ENCODE measurements at regions not wholly inside any gene's neighbourhood (a gene's known extent, or its start where the extent isn't known, plus 50 kb on each side); places are given as distances from the start of the nearest gene placed in this dataset.
A peak's percentile ranks its signal among the peaks of the same experiment; 100 is the strongest.

DNA sequence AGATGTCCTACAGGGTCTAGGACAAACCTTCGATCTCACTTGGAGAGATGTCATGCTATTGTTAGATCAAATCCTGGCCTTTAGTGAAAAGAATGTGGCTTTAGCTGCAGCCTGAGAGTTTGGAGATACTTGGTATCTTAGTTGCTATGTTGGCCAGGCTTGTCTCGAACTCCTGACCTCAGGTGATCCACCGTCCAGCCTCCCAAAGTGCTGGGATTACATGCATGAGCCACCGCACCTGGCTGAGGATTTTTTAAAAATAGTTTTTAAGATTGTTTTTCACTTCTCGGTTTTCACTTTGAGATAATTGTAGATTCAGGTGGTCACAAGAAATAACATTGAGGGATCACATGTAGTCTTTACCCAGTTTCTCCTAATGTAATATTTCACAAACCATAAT lies 738.3 kb upstream of the POM121L12 start:
- Histone ChIP-seq H3K4me3 (ENCODE audit: low read depth, low read length) (no peak overlapping the region), H3K9me3 (ENCODE audit: control insufficient read depth, insufficient read depth, low read length) (no peaks in the 10 kb centered on the region), H3K36me3 (ENCODE audit: control insufficient read depth, insufficient read depth, low read length) (no peaks in the 10 kb centered on the region), H3K27ac (ENCODE audit: low read depth, low read length) (no peak overlapping the region), H3K27me3 (ENCODE audit: control insufficient read depth, insufficient read depth, low read length) (no peaks in the 10 kb centered on the region), H3K4me1 (ENCODE audit: control insufficient read depth, insufficient read depth, low read length) (no peaks in the 10 kb centered on the region)
- DNase-seq (ENCODE audit: low read depth in 4 of 6, low spot score in 6 of 6), result no peak
- WGBS (ENCODE audit: insufficient coverage), result 90% methylated on average over 3 of the region's 5 CpGs

DNA sequence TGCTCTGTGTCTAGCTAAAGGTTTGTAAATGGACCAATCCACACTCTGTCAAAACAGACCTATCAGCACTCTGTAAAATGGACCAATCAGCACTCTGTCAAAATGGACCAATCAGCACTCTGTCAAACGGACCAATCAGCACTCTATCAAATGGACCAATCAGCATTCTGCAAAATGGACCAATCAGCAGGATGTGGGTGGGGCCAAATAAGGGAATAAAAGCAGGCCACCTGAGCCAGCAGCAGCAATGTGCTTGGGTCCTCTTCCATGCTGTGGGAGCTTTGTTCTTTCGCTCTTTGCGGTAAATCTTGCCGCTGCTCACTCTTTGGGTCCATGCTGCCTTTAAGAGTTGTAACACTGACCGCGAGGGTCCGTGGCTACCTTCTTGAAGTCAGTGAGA lies 740.5 kb upstream of the POM121L12 start:
- Histone ChIP-seq H3K9me3 (ENCODE audit: control insufficient read depth, insufficient read depth, low read length) (no peaks in the 10 kb centered on the region), H3K4me3 (ENCODE audit: low read depth, low read length) (no peak overlapping the region), H3K27me3 (ENCODE audit: control insufficient read depth, insufficient read depth, low read length) (no peaks in the 10 kb centered on the region), H3K36me3 (ENCODE audit: control insufficient read depth, insufficient read depth, low read length) (no peaks in the 10 kb centered on the region), H3K4me1 (ENCODE audit: control insufficient read depth, insufficient read depth, low read length) (no peaks in the 10 kb centered on the region), H3K27ac (ENCODE audit: low read depth, low read length) (no peak overlapping the region)
- 99% methylated on average over 6 of the region's 7 CpGs for WGBS (ENCODE audit: insufficient coverage)
- DNase-seq (ENCODE audit: low read depth in 4 of 6, low spot score in 6 of 6), result no peak

DNA sequence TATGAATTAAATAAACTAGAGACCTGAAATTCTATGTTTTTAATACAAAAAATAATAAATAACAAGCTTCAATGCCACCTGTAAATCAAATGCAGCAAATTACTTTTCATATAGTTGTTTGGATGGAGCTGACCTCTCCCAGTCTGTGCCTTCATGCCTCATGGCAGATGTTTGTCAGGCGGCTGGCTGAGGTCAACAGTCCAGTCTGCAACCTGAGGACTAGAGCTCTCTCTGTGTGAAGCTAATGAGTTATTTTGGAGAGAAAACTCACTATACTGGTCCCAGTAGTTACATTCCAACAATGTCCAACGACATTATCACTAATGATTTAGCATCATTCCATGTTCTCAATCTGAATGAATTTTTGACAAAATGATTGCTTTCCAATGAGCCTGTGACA lies 746.2 kb upstream of the POM121L12 start:
- no peaks in the 10 kb centered on the region for H3K4me1 ChIP-seq (ENCODE audit: control insufficient read depth, insufficient read depth, low read length)

DNA sequence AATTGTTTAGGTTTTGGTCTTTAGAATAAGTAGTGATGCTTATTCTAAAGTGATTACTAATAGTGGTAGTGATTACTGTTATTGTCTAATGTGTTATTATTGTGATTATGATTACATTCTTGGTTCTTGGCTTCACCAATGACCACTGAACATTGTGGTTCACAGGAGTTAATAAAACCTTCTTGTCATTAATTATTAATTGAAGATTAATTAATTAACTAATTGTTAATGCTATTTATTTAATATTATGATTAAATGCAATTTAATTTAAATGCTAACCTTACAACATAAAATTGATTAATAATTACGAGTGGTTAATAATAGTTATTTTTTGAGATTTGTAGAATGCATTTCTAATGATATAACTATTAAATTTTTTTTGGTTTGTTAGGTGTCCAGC lies 747.7 kb upstream of the POM121L12 start:
- Histone ChIP-seq H3K4me3 (ENCODE audit: low read depth, low read length) (no peak overlapping the region), H3K27ac (ENCODE audit: low read depth, low read length) (no peak overlapping the region), H3K36me3 (ENCODE audit: control insufficient read depth, insufficient read depth, low read length) (no peaks in the 10 kb centered on the region), H3K9me3 (ENCODE audit: control insufficient read depth, insufficient read depth, low read length) (no peaks in the 10 kb centered on the region), H3K4me1 (ENCODE audit: control insufficient read depth, insufficient read depth, low read length) (no peaks in the 10 kb centered on the region), H3K27me3 (ENCODE audit: control insufficient read depth, insufficient read depth, low read length) (no peaks in the 10 kb centered on the region)
- WGBS (ENCODE audit: insufficient coverage), result no CpG with 5 or more reads among the region's 1 CpG
- no peak for DNase-seq (ENCODE audit: low read depth in 4 of 6, low spot score in 6 of 6)

More for the DNA sequence above, 746.2 kb upstream of the POM121L12 start:
- H3K36me3 ChIP-seq (ENCODE audit: control insufficient read depth, insufficient read depth, low read length), result no peaks in the 10 kb centered on the region
- H3K9me3 ChIP-seq (ENCODE audit: control insufficient read depth, insufficient read depth, low read length), result no peaks in the 10 kb centered on the region
- DNase-seq (ENCODE audit: low read depth in 4 of 6, low spot score in 6 of 6), result no peak
- no peaks in the 10 kb centered on the region for H3K27me3 ChIP-seq (ENCODE audit: control insufficient read depth, insufficient read depth, low read length)
- no peak overlapping the region for H3K4me3 ChIP-seq (ENCODE audit: low read depth, low read length)
- WGBS (ENCODE audit: insufficient coverage), result no CpG with 5 or more reads among the region's 2 CpGs
- H3K27ac ChIP-seq (ENCODE audit: low read depth, low read length), result no peak overlapping the region

DNA sequence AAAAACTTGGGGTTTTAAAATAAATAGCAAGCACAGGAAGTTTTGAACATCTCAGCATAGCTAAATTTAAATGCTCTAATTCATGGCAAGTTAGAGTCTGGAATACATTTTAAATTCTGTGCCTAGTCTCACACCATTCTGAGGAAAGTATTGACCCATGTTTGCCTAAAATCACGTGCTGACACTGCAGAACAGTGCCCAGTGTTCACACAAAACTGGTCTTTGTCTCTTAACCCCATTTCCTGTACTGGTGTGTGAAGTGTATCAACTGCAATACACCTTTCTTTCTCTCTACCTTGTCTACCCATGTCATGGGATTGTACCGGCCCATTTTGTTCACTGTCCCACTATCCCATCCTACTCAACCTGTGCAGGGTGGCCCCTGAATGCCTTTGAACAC lies 749.7 kb upstream of the POM121L12 start:
- no peaks in the 10 kb centered on the region for H3K36me3 ChIP-seq (ENCODE audit: control insufficient read depth, insufficient read depth, low read length)
- WGBS (ENCODE audit: insufficient coverage), result 63% methylated on average over 1 of the region's 2 CpGs
- H3K9me3 ChIP-seq (ENCODE audit: control insufficient read depth, insufficient read depth, low read length), result peaks cover 2% of the 10 kb centered on the region
- no peak overlapping the region for H3K4me3 ChIP-seq (ENCODE audit: low read depth, low read length)
- H3K4me1 ChIP-seq (ENCODE audit: control insufficient read depth, insufficient read depth, low read length), result no peaks in the 10 kb centered on the region
- H3K27me3 ChIP-seq (ENCODE audit: control insufficient read depth, insufficient read depth, low read length), result no peaks in the 10 kb centered on the region
- H3K27ac ChIP-seq (ENCODE audit: low read depth, low read length), result no peak overlapping the region
- DNase-seq (ENCODE audit: low read depth in 4 of 6, low spot score in 6 of 6), result no peak

DNA sequence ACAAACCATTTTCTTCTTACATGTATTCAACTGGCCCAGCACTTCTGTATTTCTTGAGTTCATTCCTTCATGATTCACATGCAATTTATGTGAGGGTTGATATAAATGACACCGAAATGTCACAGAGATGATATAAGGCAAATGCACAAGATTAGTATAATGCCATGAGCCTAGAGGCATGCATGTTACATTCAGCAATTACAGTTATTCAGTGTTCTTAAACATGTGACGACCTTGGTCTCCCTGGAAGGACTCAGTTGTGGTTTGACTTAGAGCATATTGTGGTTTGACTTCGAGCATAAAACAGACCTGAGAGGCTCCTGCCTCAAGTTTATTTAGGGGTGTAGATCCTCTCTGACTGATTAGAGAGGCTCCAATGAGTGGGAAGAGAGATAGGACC lies 752.1 kb upstream of the POM121L12 start:
- Histone ChIP-seq H3K4me3 (ENCODE audit: low read depth, low read length) (no peak overlapping the region), H3K36me3 (ENCODE audit: control insufficient read depth, insufficient read depth, low read length) (no peaks in the 10 kb centered on the region), H3K27me3 (ENCODE audit: control insufficient read depth, insufficient read depth, low read length) (no peaks in the 10 kb centered on the region), H3K27ac (ENCODE audit: low read depth, low read length) (no peak overlapping the region), H3K4me1 (ENCODE audit: control insufficient read depth, insufficient read depth, low read length) (no peaks in the 10 kb centered on the region), H3K9me3 (ENCODE audit: control insufficient read depth, insufficient read depth, low read length) (peaks cover 2% of the 10 kb centered on the region)
- WGBS (ENCODE audit: insufficient coverage), result 90% methylated on average over 2 of the region's 3 CpGs
- DNase-seq (ENCODE audit: low read depth in 4 of 6, low spot score in 6 of 6), result no peak

DNA sequence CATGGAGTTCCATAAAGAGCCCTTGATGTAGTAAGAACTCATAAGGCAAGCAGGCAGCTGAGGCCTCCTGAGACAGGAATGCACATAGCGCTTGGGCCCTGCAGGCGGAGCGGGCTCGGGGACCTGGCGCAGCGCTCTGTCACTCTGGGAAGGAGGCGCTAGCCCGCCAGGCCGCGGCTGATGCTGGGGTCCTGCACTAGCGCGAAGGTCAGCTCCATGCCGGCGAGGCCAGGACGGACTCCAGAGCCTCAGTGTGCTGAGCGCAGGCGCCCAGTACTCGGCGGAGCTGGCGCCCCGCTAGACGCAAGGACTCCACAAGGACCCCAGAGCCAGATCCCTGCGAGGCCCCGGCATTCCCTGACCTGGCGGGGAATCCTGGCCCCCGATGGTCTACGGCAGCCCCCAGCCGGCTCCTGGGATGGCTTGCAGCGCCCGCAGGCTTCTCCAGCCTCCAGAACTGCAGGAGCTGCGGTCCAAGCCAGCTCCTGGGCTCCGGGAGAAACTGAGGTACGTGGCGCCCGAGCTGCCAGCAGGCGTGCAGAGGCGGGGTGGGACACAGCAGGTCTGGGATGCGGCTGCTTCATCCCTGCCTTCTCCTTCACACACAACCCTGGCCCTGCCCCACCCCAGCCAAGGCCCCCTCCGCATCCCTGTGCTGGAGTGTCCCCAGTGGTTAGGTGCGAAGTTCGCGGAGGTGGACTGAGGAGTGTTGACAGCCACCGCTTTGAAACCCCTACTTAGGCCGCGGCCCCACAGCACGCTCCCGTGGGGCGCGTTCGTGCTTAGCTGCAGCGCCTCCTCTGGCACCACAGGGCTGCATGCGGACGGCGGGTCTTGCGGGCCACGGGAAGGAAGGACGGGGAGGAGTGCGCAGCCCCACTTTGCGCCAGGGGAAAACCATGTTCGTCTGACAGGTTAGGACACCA lies 761.5 kb upstream of the POM121L12 start:
- no peaks in the 10 kb centered on the region for H3K9me3 ChIP-seq (ENCODE audit: control insufficient read depth, insufficient read depth, low read length)
- peaks cover 4% of the 10 kb centered on the region for H3K36me3 ChIP-seq (ENCODE audit: control insufficient read depth, insufficient read depth, low read length)
- H3K4me3 ChIP-seq (ENCODE audit: low read depth, low read length), result no peak overlapping the region
- no peaks in the 10 kb centered on the region for H3K27me3 ChIP-seq (ENCODE audit: control insufficient read depth, insufficient read depth, low read length)
- peaks cover 7% of the 10 kb centered on the region for H3K4me1 ChIP-seq (ENCODE audit: control insufficient read depth, insufficient read depth, low read length)
- no peak overlapping the region for H3K27ac ChIP-seq (ENCODE audit: low read depth, low read length)
- DNase-seq (ENCODE audit: low read depth in 4 of 6, low spot score in 6 of 6), result no peak
- WGBS (ENCODE audit: insufficient coverage), result 87% methylated on average over 60 of the region's 60 CpGs

DNA sequence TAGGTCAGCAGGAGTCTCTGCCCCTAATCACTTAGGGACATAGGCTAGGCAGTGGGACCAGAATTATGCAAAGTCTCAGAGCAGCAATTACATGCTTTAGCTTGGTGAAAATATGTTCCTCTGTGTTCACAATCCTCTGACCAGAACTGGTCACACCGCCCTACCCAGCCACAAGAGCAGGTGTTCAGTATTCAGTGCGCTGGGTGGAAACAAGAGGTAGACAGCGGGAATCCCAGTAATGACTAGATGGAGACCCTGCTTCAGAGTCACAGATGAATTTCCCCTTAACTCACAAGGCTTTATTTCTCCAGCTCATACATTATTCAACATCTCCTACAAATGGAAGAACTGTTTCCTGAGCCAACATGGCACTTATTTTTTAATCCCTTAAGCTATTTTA lies 763.7 kb upstream of the POM121L12 start:
- no peaks in the 10 kb centered on the region for H3K27me3 ChIP-seq (ENCODE audit: control insufficient read depth, insufficient read depth, low read length)
- no peak overlapping the region for H3K27ac ChIP-seq (ENCODE audit: low read depth, low read length)
- no peak overlapping the region for H3K4me3 ChIP-seq (ENCODE audit: low read depth, low read length)
- peaks cover 4% of the 10 kb centered on the region for H3K36me3 ChIP-seq (ENCODE audit: control insufficient read depth, insufficient read depth, low read length)
- H3K9me3 ChIP-seq (ENCODE audit: control insufficient read depth, insufficient read depth, low read length), result no peaks in the 10 kb centered on the region
- peak in 1 of 6 donors; percentile 55 for DNase-seq (ENCODE audit: low read depth in 4 of 6, low spot score in 6 of 6)
- WGBS (ENCODE audit: insufficient coverage), result 80% methylated on average over 1 of the region's 3 CpGs
- peaks cover 7% of the 10 kb centered on the region for H3K4me1 ChIP-seq (ENCODE audit: control insufficient read depth, insufficient read depth, low read length)

DNA sequence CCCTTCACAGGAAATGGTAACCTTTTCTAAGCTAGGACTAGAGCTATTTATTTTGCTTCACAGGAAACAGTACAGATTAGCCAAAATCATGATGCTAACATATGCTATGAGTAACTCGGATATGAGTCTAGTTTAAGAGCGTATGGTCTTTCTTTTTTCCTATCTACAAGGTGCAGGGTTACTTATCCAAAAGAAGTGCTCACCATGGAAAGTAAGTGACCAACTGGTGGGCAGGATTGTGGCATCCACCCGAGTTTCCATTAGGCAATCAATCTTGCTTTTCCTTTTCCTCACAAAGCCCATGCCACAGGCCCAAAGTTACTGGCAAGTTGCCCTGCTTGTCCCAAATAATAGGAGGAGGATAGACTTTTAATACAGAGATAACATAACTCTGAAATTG lies 765.1 kb upstream of the POM121L12 start:
- Histone ChIP-seq H3K4me3 (ENCODE audit: low read depth, low read length) (no peak overlapping the region), H3K27ac (ENCODE audit: low read depth, low read length) (no peak overlapping the region), H3K4me1 (ENCODE audit: control insufficient read depth, insufficient read depth, low read length) (peaks cover 7% of the 10 kb centered on the region), H3K27me3 (ENCODE audit: control insufficient read depth, insufficient read depth, low read length) (no peaks in the 10 kb centered on the region), H3K9me3 (ENCODE audit: control insufficient read depth, insufficient read depth, low read length) (no peaks in the 10 kb centered on the region), H3K36me3 (ENCODE audit: control insufficient read depth, insufficient read depth, low read length) (peaks cover 4% of the 10 kb centered on the region)
- DNase-seq (ENCODE audit: low read depth in 4 of 6, low spot score in 6 of 6), result peak in 4 of 6 donors; percentile 4 to 69 (median 31)
- WGBS (ENCODE audit: insufficient coverage), result no CpG with 5 or more reads among the region's 3 CpGs

DNA sequence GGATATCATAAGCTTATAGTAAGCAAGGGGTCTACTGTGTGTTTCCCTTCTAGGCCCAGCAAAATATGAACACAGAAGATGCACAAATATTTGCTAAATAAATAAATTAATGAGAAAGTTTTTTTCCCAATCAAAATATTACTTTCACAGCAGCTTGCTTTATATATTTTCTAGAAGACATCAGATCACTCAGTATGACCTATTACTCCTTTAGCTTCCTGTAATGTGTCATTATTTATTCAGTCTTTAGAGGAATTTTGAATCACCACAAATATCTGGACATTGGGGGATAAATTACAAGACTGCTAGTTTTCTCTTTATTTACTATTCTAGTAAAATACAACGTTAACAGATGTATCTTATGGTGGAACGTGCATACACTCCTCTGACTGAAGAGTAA lies 765.8 kb upstream of the POM121L12 start:
- Histone ChIP-seq H3K4me3 (ENCODE audit: low read depth, low read length) (no peak overlapping the region), H3K4me1 (ENCODE audit: control insufficient read depth, insufficient read depth, low read length) (peaks cover 7% of the 10 kb centered on the region), H3K9me3 (ENCODE audit: control insufficient read depth, insufficient read depth, low read length) (no peaks in the 10 kb centered on the region), H3K27me3 (ENCODE audit: control insufficient read depth, insufficient read depth, low read length) (no peaks in the 10 kb centered on the region), H3K36me3 (ENCODE audit: control insufficient read depth, insufficient read depth, low read length) (peaks cover 4% of the 10 kb centered on the region), H3K27ac (ENCODE audit: low read depth, low read length) (no peak overlapping the region)
- no CpG with 5 or more reads among the region's 2 CpGs for WGBS (ENCODE audit: insufficient coverage)
- no peak for DNase-seq (ENCODE audit: low read depth in 4 of 6, low spot score in 6 of 6)

Measured in spinal cord (tissue), 9 donors.